ENCODE measurements at regions not wholly inside any gene's neighbourhood (a gene's known extent, or its start where the extent isn't known, plus 50 kb on each side); places are given as distances from the start of the nearest gene placed in this dataset.

GRCh38 chr2:161076936-161077335, 83.3 kb upstream of the TANK start:
- DNase-seq = no peak

- DNase-seq = peak; percentile 85
These were observed 82.6 kb upstream of the TANK start for GRCh38 chr2:161077367-161078210.

GRCh38 chr2:161078211-161078539, 82.1 kb upstream of the TANK start:
- DNase-seq = no peak

- no peak for DNase-seq
These were observed 75.1 kb upstream of the TANK start for GRCh38 chr2:161085149-161085548.

GRCh38 chr2:161088658-161089350, 71.4 kb upstream of the TANK start:
- no peak for DNase-seq

- peak; percentile 39 for DNase-seq
These were observed 69.8 kb upstream of the TANK start for GRCh38 chr2:161090411-161090810.

- DNase-seq = no peak
These were observed 64.9 kb upstream of the TANK start for GRCh38 chr2:161095314-161095713.

GRCh38 chr2:161096336-161096735, 63.9 kb upstream of the TANK start:
- DNase-seq = no peak

- DNase-seq = no peak
These were observed 63.1 kb upstream of the TANK start for GRCh38 chr2:161097157-161097556.

- no peak for DNase-seq
These were observed 59.9 kb upstream of the TANK start for GRCh38 chr2:161100211-161100895.

GRCh38 chr2:161101406-161101805, 58.8 kb upstream of the TANK start:
- no peak for DNase-seq

GRCh38 chr2:161102770-161103450, 57.3 kb upstream of the TANK start:
- no peak for DNase-seq

- DNase-seq = no peak
These were observed 56.8 kb upstream of the TANK start for GRCh38 chr2:161103451-161103831.

GRCh38 chr2:161104054-161104553, 56.1 kb upstream of the TANK start:
- no peak for DNase-seq

- DNase-seq = no peak
These were observed 53.0 kb upstream of the TANK start for GRCh38 chr2:161107265-161107664.

All from CD4-positive, alpha-beta T cell treated with Interleukin-21 for 1 hour (primary cell).